D721Med (cell line): ENCODE measurements at regions not wholly inside any gene's neighbourhood (a gene's known extent, or its start where the extent isn't known, plus 50 kb on each side); places are given as distances from the start of the nearest gene placed in this dataset.
"Not testable (repeated sequence)": the region's sequence is repeated elsewhere in the genome, so short reads cannot be mapped to it uniquely, and the experiment has no call there.

Source experiments
- DNase-seq: peaks from one replicate; pipeline ENCODE4 v3.0.0; 2011; ENCODE audit warnings: low spot score; ENCODE audit not compliant: insufficient read length
- FAIRE-seq: peaks from 2 replicates; lab custom pipeline; 2011; peaks lifted over from hg19 to GRCh38; lab: Jason Lieb, UNC
- CTCF ChIP-seq: IDR thresholded peaks from 2 replicates; pipeline ENCODE4 v1.5.1; 2012; ENCODE audit warnings: mild to moderate bottlenecking, control low read depth; ENCODE audit not compliant: insufficient read depth; ENCODE audit errors: missing control alignments

GRCh38 chr6:50541941-50542340, 171.4 kb upstream of the TFAP2D start:
- DNase-seq (no peak), FAIRE-seq (no peak)
- no peak for TF ChIP-seq CTCF

- TF ChIP-seq CTCF, result no peak
- no peak for FAIRE-seq
- no peak for DNase-seq
Observed at GRCh38 chr6:50543666-50544065, 169.7 kb upstream of the TFAP2D start.

DNA sequence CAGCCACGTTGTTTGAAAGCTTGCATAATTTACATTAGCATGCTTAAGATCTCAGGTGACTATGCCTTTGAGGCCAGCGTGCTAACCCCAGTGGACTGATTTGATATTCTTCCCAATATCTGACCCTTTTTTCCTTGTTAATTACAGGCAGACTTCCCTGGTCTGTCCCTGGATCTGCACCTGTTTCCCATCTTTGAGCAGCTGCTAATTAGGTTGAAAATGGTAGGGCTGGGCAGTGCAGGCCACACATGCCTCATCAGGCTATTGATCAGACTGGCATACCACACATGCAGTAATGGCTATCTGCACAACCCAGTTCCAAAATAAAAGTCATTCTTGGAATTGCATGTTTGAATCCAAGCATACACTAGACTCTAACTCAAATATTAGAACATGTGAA, 164.3 kb upstream of the TFAP2D start:
- no peak for FAIRE-seq
- DNase-seq, result no peak
- TF ChIP-seq CTCF, result no peak

- FAIRE-seq, result no peak
- DNase-seq, result no peak
- TF ChIP-seq CTCF, result no peak
Observed at GRCh38 chr6:50549475-50549874, 163.9 kb upstream of the TFAP2D start.

DNA sequence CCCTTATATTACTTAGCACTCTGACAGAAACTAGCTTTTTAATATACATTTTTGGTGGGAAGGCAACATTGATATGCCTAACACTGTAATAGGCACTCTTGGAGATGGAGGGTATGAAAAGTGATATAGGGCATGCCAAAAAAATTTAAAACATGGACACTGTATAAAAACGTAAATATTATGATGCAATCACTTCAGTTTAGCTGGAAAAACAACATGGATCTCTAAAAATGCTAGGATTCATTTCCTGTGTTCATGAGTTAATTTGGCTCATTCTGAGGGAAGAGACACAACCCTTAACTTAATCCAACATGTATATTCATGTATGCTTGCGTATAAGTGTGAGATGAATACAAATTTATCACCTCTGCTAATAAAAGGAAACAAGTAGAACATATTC, 157.3 kb upstream of the TFAP2D start:
- DNase-seq (no peak), FAIRE-seq (no peak)
- no peak for TF ChIP-seq CTCF

GRCh38 chr6:50565004-50565403, 148.3 kb upstream of the TFAP2D start:
- DNase-seq, result no peak
- no peak for FAIRE-seq
- TF ChIP-seq CTCF, result no peak

- not testable (repeated sequence) for DNase-seq, FAIRE-seq
Observed at GRCh38 chr6:50571230-50571629, 142.1 kb upstream of the TFAP2D start.
